Stimulated activated CD4-positive, alpha-beta T cell treated with anti-CD3 and anti-CD28 coated beads, Interleukin-4, amount 100 ng/mL, for 48 hours (primary cell): ENCODE measurements at regions not wholly inside any gene's neighbourhood (a gene's known extent, or its start where the extent isn't known, plus 50 kb on each side); places are given as distances from the start of the nearest gene placed in this dataset.
"Not testable (repeated sequence)": the region's sequence is repeated elsewhere in the genome, so short reads cannot be mapped to it uniquely, and the experiment has no call there.

Experiments
- DNase-seq, 2 donors: peaks; one replicate each; pipeline ENCODE4 v3.0.0-alpha.2; 2020; ENCODE audit warnings: low read depth in 2 of 2

DNA sequence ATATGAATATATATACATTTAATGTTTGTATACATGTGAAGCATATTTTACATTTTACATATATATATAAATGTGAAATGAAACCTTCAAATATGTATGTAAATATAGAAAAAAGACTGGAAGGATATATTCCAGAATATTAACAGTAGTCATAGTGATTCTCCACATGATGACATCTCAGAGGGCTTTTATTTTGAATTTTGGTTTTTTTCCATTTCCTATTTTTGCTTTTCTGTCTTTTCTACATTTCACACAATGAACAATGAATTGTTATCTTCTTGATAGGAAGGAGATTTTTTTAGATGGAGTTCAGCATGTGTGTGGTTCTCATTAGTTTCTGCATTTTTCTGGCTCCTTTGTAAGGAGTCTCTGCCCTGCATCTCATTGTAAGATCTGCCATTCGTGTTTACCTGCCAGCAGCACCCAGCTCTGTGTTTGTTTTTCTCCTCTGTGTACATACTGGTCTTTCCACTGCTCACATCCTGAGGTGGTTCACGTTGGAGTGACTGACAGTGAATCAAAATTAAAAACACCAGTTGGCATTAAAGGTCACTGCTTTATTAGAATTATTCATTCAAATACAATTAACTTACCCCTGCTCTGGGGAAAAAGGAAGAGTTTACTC lies 425.3 kb upstream of the MDFIC2 start:
- no peak for DNase-seq

DNA sequence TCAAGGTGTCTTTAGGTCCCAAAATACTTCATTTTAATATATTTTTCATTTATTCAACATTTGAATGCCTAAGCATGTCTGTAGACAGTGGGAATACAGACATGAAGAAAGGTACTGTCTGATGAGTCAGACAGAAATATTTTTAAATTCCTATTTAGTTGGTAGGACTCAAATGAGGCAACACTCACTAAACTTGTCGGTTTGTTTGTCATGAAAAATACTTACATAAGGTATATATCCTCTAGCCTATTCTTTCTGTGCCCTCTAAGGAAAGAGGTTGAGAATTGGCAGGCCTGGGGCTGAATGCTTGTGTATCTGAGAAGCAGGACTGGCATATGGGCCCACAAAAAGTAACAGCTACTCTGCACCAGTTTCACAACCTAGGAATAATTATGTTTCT lies 423.6 kb upstream of the MDFIC2 start:
- DNase-seq, result no peak

DNA sequence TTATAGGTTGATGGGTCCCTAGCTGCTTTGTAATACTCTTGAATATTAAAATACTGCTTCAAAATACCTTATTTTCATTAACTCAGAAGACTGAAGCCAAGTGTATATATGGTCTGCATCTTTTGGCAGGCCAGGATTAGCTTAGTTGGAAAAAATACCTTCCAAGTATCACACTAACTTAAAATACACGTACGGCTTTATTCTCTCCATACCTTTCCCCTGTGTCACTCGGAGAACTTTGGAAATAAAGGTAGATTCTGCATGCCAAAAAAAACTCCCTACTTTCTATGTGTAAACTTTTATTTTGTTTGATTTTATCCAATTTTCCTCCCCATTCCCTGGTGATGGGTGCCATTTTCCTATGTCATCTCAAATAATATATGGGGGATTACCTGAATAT lies 422.3 kb upstream of the MDFIC2 start:
- DNase-seq, result no peak

DNA sequence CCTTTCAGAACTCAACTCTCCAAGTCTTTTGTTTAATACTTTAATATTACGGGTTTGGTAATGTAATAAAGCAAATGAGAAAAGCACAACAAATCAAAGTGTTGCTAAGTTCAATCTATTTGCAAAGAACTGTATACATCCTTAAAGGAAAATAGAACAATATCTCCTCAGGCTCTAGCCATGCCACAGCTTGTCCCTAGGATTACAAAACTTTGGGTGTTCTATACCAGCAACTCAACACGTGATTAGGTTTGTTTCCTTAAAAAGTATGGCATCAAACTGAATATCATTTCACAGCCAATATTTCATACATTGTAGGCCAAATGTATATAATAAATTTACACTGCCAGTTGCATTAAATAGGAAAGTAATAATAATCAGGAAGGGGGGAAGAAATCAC lies 418.6 kb upstream of the MDFIC2 start:
- no peak for DNase-seq

DNA sequence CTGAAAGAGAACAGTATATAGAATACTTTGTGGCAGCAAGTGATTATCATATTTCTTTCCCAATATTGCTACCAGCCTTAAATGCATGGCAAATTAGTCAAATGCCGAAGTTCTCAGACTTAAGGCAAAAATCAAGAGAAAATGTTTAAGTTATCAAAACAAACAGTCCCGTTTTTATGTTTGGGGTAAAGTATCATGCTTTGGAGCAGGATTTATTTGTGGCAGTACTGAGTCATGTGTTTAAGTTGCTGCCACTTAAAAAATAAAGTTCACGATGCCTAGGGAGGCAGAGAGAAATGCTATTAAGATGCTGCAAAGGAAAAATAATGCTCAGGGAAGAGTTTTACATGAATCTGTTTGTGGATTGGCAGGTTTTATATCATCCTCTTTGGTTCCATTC lies 417.4 kb upstream of the MDFIC2 start:
- DNase-seq, result no peak

DNA sequence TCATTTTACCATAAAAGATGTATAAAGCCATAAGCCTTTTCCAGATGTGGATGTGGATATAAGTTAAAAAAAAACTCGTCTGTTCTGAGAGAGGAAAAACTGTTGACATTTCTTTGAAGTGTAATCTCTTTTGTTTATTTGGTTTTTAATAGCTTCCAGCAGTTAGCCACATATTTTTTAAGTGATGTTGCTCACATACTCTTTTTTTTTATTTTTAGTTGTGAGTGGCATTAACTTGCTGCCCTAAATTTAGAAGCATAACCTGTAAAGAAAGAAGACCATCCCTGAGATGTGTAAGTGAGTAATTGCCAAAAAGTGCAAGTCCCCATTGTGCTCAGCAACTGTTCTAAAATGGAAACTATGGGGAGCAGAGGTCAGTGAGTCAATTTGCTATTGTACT lies 415.9 kb upstream of the MDFIC2 start:
- no peak for DNase-seq

DNA sequence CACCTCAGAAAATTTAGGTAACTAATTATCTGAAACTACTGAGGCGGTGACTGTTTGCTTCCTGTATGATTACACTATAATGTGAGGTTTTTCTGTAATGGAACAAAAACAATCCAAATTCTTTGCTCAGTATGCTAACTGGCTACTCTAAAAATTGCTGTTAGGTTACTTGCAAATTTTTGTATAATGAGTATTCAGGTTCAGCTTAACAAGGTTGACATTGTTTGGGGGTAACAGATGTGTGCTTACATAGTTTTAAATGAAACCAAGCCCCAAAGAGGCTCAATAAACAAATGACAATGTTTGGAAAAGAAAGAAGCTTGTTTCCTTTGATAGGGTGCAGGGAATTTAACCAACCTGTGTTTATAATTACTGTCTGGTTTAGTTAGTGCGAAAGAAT lies 414.5 kb upstream of the MDFIC2 start:
- DNase-seq, result no peak

DNA sequence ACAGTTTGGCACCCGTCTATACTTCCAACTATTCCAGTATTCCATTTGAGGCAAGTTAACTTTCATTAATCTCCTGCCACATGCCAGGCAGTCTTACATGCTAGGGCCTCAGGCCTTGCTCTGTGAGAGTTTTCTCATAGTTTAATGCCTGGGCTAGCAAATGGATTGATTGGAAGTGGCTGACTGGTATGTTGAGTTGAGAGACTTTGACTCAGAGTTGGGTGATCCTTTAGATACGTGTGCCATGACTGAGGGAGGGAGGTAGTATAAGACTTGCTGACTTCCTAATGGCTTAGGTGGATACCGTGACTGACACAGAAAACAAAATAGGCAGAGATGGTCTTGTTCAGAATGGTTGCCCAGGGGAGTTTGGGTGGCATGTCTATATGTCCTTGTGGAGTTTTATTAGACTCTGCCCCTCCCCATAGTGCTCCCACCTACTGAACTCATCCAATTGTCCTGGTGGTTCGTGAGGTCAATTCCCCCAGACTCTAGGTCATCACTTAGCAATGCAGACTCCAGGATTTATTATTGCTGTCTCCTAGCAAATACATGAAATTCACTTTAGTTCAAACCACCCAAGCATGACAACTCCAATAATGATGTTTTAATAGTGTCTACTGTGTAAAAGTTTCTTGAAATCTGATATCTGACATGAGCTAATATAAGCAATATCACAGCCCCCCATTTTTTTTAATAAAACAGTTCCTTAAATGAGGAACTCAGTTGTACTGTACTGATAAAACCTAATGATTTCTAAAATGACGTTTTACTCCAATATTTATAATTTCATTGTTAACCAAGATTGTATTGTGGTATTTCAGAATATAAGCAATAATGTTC lies 413.9 kb upstream of the MDFIC2 start:
- no peak for DNase-seq

DNA sequence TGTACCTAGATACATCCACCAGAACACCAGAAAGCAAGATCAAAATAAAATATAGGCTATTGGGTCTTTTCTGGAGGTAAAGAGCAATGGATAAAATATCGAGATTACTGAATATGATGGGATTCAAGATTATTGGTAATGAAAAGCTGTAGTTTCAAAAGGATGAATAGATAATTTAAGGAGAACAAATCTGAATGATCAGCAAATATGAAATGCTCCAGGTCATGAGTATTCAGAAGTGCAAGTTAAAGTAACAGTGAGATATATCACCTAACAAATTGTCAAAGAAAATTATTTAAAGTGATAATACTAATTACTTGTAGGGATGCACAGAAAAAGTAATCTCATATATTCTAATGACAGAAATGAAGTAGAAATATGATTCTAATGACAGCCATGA lies 409.6 kb upstream of the MDFIC2 start:
- DNase-seq, result no peak

DNA sequence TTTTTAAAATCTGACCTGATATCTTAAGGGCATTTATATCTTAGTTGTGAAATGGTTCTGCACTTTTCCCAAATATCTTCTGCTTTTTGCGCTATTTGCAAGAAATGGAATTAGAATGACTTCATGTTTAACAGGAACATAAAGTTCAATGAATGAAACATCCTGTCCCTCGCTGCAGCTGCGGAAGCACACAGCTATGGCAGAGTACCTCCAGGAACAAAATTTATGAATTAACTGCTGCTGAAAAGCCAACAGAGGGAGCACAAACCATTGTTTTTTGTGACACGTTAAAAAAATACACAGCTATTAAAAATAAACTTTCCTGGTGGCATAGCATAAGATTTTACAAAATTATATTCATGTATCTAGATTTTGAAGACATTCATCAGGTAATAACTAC lies 404.4 kb upstream of the MDFIC2 start:
- DNase-seq, result no peak

DNA sequence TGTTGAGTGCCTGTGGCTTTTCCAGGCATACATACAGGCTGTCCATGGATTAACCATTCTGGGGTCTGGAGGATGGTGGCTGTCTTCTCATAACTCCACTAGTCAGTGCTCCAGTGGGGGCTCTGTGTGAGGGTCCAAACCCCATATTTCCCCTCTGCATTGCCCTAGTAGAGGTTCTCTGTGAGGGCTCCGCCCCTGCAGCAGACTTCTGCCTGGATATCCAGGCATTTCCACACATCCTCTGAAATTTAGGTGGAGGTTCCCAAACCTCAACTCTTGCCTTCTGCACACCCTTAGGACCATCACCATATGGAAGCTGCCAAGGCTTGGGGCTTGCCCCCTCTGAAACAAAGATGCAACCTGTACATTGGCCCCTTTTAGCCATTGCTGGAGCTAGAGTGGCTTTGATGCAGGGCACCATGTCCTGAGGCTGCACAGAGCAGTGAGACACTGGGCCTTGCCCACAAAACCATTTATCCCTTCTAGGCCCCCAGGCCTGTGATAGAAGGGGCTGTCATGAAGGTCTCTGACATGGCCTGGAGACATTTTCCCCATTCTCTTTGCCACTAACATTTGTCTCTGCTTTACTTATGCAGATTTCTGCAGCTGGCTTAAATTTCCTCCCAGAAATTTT lies 400.1 kb upstream of the MDFIC2 start:
- DNase-seq, result no peak

DNA sequence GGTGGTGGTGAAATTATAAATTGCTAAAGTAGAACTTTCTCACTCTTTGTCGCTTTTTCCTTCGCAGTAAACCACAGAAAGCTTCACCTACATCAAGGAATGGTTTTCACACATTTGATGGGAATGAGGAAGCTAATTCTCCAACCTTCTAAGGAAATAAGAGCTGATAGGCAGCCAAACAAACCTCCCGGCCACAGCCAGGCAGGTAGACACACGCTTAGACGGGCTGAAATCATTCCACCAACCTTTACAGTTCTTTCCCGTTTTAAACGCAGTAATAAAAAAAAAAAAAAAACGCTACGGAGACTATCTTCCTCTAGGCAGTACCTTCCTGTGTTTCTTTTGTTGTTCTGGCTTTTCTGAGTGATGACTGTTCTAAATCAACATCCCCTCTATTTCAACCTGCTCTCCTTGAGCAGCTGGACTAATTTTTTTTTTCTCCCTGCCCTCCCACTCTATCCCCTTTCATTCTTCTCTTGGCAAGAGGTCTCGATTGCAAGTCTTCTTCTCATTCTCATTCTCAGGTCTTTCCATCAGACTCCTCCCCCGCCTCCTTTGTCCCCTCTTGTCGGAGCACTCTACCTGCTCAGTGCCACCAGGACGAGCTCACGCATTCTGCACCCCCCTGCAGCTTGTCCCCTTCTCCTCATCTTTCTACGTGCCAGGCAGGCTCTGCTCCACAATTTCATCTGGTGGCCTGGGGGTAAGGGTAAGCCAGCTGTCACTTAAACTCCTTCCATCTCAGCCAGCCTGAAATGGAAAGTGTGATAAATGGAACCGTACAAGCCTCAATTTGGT lies 391.1 kb upstream of the MDFIC2 start:
- no peak for DNase-seq

DNA sequence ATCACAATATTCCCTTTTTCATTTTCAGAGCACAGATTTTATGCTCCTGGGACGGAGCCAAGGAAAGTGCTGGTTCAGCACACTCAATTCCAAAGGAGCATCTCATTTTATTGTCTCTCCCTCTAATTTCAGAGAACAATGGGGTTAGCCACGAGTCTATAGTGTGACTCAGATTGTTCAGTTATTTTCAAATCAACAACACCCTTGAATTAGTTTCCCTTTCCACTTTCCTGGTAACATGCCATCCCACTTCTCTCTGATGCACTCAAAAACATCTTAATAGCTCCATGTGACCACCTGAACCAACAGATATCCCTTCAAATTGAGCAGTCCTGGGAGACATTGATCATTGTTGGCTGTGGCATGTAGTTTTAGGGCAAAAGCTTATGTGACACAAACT lies 389.7 kb upstream of the MDFIC2 start:
- no peak for DNase-seq

DNA sequence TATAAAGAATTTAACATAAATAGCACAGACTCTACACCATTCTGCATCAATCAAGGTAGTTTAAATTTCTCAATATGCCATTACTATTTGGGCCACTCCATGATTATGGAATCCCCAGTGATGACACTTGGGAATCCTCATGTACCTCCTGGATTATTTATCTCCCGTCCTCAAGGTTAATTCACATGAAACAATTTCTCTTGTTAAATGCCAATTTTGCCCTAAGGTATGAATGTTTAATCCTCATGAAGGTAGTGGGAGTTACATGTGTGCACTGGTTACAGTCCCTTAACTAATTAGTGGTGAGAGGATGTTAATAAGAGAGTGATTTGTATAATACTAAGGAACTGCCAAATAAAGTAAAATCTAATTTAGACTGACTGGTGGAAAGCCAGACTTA lies 372.3 kb upstream of the MDFIC2 start:
- DNase-seq, result no peak

DNA sequence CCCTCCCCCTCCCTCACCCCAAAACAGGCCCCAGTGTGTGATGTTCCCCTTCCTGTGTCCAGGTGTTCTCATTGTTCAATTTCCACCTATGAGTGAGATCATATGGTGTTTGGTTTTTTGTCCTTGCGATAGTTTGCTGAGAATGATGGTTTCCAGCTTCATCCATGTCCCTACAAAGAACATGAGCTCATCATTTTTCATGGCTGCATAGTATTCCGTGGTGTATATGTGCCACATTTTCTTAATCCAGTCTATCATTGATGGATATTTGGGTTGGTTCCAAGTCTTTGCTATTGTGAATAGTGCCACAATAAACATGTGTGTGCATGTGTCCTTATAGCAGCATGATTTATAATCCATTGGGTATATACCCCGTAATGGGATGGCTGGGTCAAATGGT lies 363.4 kb upstream of the MDFIC2 start:
- DNase-seq, result not testable (repeated sequence)

DNA sequence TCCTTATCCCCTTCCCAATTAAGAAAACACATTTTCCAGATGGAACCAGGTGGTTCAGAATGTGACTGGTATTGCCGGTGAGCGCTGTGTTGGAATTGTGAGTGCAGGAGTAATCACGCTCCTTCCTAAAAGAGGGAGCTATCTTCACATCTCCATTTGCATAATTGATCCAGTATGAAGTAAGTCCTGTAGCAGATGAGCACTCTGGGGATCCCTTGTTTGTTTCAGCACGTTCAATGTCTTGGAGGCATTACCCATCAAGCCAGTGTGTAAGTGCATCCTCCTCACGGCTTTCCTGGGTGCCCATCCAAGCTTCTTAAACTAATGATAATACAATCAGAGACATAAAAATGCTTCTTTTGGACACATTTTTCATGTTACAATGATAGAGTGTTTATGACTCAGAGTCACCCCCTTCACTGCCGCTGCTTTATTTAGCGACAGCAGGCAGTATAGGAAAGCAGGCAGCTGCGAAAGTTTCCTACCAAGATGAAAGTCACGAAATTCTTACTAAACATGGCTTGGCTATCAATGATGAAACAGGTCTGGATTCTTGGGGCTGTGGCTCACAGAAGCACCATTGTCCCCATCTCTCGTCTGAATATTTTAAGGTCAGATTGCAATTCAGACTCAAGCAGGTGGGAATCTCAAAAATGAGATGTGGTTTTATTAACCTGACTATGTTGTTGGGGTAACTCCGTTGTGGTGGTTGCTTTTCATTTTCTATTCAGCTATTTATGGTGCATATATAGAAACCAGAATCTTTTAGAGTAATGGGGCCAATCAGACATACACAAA lies 346.3 kb upstream of the MDFIC2 start:
- DNase-seq, result no peak

DNA sequence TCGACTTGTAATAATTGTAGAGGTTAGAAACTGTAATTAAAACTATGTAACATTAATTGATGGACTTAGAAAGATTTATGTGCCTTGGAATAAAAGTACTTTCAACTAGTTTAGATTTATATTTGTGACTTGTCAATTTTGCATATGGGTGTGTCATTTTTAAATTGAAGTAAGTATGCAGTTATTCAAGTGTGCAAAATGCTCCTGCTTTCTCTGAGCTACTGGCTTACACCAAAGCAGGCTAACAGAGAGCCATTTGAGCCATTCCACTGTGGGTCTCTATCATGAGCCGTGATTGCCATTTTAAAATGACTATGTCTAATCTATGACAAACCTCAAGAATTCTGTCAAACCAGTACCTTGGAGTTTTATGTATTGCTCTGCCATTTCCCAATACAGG lies 345.0 kb upstream of the MDFIC2 start:
- no peak for DNase-seq

DNA sequence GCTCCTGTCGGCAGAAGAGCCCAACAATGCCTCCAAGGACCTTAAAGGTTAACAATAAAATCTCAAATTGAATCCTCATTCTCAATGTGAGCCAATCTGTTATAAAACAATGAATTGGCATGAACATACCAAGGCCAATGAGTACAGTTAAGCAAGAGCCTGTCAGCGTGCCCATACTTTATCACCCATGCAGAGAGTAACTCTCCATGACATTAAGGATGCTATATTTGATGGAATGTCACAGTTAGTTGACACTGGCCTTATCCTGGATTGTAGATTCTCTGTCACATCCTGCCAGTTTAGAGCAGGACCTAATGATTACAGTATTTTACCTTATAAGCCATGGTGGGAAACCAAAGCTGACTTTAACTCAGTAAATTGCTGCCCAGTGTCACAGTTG lies 335.4 kb upstream of the MDFIC2 start:
- DNase-seq, result no peak

DNA sequence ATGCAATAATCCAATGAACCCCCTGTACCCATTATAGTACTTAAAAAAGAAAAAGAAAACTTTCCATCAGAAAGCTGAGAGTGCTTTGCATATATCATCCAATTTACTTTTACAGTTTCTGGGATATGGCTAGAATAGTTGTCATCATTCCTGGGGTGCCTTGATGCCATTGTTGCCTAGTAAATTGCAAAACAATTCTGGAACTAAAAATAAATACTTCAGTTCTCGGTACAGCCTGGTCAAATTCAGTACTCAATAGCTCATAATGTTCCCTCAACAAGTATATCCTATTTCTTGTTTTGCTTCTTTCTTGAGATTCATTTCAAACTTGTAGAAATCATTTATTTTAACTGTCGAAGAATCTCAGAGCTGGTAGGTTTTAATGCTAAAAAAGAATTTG lies 334.7 kb upstream of the MDFIC2 start:
- no peak for DNase-seq

DNA sequence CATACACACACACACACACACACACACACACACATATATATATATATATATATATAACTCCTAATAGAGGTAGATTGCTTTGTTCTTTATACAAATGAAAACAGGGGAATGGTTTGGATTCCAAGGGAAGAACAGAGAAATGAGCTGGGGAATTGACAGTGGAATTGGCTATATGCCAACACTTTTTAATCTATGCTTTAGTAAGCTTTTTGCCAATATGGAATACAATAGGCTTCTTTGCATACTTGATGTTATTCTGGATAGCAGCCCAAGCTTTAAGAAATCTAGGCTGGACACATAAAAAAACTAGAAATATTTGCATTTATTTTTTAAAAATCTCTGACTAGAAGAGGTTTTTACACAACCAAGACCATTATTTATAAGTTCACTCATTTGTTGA lies 334.2 kb upstream of the MDFIC2 start:
- no peak for DNase-seq

DNA sequence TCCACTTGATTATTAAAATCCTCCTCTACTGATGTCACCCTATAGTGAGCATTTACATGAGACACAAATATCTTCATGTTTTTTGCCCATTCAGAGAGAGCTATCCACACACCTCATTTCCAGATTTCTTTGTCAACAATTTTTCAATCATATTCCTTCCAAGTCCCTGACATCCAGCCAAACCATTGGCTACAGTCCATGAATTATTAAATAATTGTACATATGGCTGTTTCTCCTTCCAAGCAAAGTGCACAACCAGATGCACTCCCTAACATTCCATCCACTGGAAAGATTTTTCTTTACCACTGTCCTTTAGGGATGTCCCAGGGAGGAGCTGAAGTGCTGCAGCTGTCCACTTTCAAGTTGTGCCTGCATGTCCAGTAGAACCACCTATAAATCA lies 328.0 kb upstream of the MDFIC2 start:
- DNase-seq, result no peak

DNA sequence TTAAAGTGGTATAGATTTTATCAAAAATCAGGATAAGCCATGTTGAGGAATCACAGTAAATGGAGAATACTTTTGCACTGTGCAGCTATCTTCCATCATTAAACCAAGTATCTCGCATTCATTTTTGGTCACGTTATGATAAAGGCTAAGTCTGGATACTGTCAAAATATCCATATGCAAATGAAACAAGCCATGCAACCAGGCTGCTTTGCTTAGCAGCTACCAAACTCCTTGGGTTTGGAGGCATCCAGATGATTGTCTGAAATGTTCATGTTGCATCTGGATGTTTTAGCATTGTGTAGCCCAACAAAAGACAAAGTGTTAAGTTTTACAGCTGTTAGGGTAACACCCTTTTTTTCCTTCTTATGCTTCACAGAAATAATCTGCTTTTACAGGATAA lies 322.9 kb upstream of the MDFIC2 start:
- DNase-seq, result no peak
